Limb (tissue), 2 donors: ENCODE measurements at regions not wholly inside any gene's neighbourhood (a gene's known extent, or its start where the extent isn't known, plus 50 kb on each side); places are given as distances from the start of the nearest gene placed in this dataset.
A peak's percentile ranks its signal among the peaks of the same experiment; 100 is the strongest.

Source experiments
- DNase-seq, 2 donors: peaks; one replicate each; pipeline ENCODE4 v3.0.0-alpha.2; 2016; ENCODE audit errors: extremely low spot score in 2 of 2

DNA sequence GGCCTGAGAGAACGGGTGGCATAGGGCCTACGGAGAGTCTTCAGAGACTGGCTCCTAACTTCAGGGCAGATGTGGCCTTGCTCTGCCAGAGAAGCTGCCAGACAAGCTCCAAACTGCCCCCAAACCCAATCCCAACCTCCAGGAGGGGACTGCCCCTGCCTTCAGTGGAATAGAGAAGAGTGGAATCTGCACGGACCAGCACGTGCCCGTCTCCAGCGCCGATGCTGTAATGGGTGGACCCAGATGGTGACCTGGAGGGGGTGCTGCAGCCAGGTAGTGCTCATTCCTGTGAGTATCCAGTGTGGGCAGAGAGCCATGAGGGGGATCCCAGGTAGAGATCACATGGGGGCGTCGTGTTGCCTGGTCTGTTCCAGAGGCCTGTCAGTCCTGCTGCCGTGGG lies 73.2 kb upstream of the NKX1-1 start:
- no peak for DNase-seq

DNA sequence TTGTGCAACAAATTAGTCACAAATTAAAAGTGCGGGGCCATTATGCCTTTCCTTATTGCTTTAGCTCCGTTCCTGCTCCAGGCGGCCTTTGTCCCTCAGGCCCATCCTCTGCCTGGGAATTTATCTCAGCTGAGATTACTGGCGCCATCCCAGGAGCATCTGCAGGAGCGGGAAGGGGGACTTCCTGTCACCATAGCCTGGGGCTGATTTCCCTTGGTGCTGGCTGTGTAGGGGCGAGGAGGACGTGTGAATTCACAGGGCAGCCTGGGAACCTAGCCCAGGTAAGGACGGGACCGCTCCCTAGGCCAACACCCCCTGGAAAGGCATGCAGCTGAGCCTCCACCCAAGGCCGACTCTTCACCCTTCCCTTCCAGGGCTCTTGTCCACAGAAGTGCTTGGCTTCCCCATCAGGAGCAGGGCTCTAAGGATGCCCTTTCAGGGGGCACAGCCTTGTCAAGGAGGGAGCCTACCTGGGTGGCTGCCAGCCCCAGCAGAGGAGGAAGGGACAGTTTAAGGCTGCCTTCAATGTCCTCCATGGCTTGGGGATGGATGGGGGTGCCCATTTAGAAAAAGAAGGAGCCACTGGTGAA lies 72.6 kb upstream of the NKX1-1 start:
- no peak for DNase-seq

DNA sequence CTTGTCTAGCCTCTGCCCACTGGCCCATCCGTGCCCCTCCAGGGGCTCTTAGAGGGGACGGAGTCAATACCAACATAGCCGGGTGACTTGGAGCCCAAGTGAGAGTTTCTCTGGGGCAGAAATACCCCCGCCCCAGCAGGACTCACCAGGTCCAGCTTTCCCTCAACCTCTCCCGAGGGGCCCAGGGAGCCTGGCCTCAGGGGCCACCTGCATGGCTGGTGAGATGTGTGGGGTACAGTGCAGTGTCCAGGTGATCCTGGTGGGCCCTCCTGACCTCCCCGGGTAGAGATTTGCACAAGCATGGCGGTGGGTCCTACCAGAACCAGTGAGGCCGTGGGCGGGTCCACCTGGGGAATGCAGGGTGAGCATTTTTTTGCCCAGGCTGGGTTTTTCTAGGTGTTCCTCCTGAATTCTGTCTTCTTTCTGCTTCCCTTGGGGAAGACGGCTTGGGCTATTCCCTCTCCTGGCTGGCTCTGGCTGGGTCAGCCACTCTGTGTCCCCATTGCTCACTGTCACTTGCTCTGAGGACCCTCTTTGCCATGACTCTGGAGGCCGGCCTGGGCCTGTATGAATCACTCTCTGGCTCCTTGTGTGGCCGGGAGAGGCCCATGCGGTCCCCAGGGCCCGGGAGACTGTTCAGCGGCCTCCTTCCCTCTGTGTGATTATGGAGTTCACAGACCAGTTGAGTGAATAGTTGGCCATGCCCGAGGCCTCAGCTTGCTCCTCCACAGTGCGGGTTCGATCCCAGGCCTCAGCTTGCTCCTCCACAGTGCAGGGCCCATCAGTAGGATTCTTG lies 71.0 kb upstream of the NKX1-1 start:
- DNase-seq, result no peak

DNA sequence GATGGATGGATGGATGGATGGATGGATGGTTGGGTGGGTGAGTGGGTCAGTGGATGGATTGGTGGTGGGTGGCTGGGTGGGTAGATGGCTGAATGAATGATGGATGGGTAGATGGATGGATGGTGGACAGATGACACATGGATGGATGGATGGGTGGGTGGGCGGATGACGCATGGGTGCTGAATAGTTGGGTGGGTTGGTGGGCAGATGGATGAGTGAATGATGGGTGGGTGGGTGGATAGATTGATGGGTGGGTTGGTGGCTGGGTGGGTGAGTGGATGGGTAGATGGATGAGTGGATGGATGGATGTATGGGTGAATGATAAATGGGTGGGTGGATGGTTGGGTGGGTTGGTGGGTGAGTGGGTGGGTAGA lies 69.9 kb upstream of the NKX1-1 start:
- DNase-seq, result no peak

DNA sequence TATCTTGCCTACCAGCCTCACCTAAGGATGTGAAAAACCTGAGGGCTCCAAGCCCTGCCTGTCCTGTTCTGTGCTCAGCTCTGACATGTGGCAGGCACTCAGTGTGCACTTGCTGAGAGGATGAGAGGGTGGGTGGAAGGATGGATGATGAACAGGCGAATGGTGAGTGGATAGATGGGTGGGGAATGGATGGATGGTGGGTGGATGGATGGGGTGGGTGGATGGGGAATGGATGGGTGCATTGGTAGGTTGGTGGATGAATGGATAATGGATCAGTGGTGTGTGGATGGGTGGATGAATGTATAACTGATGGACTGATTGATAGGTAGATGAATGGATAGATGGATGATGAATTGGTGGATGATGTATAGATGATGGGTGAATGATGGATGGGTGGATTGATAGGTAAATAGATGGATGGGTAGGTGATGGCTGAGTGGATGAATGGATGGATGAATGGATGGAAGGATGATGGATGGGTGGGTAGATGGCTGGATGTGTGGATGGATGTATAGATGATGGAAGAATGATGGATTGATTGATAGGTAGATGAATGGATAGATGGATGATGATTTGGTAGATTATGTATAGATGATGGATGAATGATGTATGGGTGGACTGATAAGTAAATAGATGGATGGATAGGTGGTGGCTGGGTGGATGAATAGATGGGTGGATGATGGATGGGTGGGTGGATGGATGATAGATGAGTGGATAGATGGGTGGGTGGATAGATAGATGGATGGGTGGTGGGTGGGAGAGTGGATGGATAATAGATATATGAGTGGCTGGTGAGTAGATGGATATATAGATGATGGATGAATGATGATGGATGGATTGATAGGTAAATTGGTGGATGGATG lies 69.3 kb upstream of the NKX1-1 start:
- no peak for DNase-seq

DNA sequence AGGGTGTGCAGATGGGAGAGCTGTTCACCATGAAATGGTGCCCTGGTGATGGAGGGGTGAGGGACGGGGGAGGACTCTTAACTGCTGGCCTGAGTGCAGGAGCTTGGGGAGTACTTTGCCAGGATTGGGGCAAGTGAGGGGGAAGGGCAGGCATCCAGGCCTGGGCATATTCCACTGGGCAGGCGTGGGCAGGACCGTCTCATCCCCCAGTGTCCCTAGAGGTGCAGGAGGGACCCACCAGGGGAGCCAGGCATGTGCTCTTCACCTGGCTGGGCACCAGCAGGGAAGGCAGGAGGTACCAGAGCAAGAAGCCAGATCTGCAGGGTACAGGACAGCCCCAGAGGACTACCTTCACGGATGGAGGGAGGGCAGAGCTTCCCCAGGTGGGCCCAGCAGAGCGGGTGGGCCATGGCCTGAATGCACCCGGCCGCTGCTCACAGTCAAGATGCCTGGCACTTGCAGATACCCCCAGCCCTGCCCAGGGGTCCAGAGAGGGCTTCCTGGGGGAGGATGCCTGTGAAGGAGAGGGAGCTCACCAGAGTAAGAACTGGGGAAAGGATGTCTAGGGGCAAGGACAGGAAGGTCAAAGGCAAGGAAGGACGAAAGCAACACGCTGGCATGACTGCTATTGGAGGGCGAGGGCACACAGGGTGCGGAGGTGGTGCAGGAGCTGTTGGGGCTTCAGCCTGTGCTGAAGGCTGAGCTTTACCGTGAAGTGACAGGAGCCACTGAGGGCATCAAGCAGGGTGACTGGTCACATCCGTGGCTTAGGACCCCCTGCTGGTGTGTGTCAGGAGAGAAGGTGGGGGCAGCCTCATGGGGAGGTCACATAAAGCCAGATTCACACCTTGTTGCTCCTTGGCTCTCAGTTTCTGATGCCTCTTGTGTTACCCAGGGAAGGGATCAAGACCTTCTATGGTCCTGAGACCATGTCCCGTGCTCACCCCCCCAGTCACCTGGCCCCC lies 68.2 kb upstream of the NKX1-1 start:
- peak in 1 of 2 donors; percentile 19 for DNase-seq

DNA sequence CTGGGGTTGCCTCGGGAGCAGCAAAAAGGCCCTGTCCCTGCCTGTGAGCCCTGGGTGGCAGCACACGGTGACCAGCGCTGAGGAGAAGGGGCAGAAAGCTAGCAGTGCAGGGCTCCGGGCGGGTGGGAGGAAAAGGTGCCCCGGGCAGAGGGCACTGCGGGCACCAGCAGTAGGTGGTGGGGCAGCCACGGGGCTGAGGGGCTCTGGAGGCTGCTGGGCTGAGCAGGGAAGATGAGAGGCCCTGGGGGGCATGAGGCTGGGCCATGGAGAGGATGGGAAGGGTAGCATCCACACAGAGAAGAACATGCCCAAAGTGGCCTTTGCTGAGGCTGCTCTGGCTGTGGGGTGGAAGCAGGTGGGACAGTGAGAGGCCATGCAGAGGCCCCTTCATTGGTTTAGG lies 67.5 kb upstream of the NKX1-1 start:
- DNase-seq, result no peak

DNA sequence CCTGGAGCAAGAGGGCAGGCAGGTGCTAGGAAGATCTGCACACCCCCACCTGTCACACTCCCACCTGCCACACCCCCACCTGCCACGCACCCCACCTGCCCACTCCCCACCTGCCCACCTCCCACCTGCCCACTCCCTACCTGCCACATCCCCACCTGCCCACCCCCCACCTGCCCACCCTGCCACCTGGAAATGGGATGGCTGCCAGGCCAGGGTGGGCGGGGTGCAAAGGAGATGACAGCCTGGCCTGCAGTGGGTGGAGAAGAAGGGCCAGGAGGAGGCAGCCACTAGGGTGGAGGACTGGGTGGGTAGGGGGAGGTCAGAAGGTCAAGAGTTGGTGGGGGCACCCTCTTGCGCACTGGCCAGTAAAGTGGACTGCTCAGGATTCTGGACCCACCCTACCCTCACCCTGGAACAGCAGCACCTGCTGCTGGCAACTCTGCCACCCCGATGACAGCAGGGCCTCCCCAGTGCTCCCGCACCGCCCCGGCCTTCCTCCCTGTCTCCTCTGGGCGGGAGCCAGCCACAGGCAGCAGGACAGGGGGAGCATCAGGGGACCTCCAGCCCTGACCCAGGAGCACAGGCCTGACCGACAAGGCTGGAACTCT lies 66.8 kb upstream of the NKX1-1 start:
- peak in 1 of 2 donors; percentile 24 for DNase-seq

DNA sequence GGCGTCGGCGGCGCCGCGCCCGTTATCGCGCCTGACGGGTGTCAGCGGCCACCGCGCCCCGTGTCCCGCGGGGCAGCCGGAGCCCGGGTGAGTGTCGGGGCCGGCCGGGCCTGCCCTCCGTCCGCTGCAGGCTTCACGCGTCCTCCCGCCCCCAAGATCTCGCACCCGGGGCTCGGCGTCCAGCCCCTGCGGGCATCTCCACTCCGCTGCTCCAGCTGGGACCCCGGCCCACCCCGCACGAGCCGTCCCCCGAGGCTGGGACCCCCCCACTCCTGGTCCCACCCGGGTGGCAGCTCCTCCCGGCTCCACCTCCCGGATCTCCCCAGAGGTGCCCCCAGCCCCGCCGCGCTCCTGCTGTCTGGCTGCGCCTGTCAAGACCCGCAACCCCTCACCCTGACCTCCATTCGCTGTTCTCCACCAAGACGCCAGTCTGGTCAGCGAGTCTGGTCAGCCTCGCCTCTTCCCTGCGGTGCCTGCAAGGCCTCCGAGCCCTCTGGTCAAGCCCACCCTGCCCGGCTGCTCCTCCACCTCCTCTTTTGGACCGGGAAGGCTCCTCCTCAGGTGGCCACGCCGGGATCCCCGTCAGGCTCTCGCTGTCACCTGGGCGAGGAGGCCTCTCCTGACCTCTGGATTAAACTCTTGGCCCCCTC lies 66.0 kb upstream of the NKX1-1 start:
- DNase-seq, result peak in 1 of 2 donors; percentile 26

DNA sequence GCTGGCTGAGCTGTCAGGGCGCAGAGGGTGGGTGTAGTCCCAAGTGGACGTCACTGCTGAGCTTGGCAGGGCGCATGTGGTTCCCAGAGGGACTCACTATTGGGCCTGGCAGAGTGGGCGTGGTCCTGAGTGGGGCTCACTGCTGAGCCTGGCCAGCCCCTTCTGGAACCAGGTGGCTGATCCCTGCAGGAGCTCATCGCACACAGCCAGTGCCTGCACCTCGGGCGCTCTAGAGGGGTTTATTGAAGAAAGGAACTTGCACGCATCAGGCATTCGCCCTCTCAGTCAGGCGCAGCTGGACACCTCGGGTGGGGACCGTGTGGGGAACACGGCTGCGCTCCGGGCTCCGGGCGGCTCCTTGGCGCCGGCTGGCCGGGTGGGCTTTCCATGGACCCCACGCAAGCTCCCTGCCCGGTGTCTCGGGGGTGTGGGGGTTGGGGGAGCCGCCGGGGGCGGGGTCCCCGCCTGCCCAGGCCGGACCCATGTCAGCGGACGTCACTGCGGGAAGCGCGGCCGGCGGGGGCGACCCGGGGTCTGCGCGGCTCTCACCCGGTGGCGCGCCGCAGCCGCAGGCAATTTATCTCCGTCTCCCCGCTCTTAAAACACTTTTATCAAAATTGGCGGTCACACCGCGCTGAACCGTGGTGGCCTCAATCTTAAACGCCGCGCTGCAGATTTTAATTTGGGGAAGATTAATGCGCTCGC lies 65.4 kb upstream of the NKX1-1 start:
- peak in 1 of 2 donors; percentile 31 for DNase-seq

DNA sequence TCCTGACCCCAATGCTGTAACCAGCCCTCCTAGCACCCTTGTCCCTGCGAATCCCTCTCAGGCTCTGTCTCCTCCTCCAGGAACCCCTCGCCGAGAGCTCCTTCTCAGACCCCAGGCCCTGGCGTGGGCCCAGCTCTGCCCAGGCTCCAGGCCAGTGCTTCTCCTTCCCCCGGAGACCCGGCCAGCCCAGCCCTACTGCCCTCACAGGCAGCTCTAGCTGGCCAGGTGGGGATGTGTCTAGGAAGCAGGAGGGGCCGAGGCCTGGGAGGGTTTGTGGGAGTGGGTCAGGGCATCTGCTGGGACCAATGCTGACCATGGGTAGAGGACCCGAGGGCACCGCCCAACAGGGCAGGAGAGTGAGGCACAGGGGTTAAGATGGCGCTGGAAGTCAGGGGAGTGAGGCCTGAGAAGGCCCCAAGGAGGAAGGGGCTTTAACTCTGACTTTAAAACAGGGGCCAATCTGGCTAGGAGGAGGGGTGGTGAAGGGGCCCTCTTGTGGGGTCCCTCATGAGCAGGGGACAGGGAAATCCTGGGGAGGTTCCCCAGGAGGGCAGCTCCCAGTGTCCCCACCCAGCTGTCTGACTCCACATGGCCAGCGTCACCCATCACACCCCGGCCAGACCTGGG lies 64.7 kb upstream of the NKX1-1 start:
- DNase-seq, result peak in 1 of 2 donors; percentile 30

DNA sequence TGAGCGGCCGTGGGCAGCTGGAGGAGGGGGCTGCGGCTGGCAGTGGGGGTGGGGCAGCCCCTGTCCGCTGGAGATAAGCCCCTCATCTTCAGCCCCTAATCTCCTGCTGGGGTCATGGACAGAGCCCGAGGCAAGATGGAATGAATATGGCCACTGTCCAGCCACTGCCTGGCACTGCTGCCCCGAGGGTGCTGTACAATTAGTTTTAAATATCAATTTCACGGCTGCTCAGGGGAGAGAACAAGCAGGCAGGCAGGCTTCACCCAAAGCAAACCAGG lies 64.1 kb upstream of the NKX1-1 start:
- DNase-seq, result peak in 1 of 2 donors; percentile 12

DNA sequence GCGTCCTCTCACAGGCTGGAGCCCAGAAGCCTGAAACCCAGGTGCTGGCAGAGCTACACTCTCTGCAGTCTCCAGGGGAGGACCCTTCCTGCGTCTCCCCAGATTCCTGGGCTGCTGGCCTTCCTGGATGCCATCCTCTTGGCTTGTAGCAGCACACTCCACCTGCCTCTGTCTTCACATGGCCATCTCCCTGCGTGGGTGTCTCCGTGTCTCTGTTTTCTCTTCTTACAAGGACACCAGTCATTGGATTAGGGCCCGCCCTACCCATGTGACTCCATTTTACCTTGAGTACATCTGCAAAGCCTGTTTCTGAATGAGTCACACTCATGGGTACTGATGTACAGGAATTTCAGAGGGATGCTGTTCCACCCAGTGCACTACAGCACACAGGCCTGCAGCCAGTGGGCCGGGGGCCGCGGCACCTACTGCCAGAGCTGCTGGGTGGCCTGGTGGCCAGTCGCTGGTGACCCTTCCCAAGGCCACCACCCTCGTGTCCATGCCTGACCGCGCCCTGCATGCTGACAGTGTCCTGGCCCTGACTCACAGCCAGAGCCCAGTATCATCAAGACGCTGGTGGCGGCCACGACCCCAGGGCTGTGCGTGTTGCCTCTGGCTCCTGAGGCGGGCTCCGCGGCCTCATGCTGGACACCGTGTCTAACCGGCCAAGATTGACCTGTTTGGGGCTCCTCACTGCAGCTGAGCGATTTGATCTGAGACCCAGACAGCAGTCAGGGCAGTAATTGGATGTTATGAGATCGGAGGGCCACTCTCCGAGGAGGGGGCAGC lies 63.6 kb upstream of the NKX1-1 start:
- DNase-seq, result peak in 1 of 2 donors; percentile 18

DNA sequence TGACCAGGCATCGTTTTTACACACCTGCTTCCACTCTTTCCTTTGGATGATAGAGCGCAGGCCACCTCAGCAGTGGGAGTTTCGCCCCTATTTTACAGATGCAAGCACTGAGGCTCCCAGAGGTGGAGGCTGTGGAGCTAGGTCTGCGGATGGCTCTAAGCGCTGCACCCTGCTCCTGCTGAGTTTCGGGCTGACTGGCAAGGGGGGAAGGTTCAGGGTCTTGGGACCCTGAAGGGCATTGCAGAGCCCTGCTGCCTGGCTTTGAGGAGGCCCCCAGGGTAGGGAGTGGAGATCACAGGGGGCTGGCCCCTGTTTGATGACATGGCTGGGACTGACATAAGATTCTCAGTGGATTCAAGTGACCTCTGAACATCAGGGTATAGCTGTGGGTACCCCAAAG lies 62.8 kb upstream of the NKX1-1 start:
- DNase-seq, result peak in 1 of 2 donors; percentile 17

DNA sequence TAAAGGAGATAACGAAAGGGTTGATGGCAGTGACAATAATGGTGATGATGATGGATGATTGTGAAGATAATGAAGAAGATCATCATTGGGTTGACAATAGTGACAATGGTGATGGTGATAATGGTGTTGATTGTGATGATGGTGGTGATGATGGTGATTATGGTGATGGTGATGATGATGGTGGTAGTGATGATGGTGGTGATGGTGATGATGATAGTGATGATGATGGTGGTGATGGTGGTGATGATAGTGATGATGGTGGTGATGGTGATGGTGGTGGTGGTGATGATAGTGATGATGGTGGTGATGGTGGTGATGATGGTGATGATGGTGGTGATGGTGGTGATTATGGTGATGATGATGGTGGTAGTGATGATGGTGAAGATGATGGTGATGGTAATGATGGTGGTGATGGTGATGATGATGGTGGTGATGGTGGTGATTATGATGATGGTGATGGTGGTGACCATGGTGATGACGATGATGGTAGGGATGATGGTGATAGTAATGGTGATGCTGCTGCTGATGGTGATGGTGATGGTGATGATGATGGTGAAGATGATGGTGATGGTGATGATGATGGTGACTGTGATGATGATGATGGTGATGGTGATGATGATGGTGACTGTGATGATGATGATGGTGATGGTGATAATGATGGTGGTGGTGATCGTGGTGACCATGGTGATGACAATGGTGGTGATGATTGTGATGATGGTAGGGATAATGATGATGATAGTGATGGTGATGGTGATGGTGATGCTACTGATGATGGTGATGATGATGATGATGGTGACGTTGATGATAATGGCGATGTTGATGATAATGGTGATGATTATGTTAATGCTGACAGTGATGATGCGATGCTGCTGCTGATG lies 61.6 kb upstream of the NKX1-1 start:
- no peak for DNase-seq

DNA sequence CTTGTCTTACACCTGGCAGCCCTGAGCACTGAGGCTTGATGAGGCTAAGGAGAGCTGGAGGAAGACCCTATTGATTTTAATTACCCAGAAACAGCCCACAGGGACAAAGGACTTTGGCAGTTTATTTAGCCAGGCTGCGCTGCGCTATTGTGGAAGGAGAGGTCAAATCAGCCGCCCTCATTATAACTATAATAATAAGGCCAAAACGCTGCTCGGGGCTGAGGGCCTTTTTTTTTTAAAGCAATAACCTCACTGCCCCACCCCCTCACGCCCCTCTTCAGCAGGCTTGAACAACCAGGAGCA lies 60.6 kb upstream of the NKX1-1 start:
- DNase-seq, result no peak

DNA sequence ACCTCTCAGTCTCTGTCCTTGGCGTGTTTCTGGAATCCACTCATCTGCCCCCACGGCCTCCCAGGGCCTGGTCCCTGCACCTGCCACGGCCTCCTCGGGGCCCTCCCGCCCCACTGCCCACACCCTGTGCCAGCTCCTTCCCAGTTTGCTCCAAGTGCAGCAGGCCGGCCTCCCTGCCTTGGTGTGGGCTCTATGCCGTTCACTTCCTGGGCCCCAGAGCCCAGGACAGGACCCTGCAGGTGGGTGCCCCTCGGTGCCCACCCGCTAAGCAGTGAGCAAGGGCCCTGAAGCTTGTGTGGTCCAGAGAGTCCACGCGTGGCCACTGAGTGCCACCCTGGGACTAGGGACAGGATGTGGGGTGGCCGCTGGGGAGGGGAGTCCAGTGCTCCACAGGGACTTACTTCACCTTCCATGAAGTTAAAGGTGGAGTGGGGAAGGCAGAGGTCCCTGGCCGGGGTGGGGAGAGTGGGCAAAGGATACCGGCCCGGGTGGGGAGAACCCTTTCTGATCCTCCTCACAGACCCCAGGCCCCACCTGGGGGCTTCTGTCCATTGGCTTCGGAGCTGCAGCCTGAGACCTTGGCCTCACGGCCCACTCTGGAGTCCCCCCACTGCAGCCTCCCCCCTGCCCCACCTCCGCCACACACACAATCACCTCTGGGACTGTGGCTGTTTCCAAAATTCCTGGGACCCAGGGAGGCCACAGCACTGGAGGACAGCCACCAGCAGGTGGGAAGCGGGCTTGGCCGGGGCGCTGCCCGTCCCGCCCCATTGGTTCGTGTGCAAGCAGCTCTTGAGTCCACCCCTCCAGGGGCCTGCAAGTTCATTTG lies 60.0 kb upstream of the NKX1-1 start:
- peak in 1 of 2 donors; percentile 15 for DNase-seq
